ENCODE measurements at regions not wholly inside any gene's neighbourhood (a gene's known extent, or its start where the extent isn't known, plus 50 kb on each side); places are given as distances from the start of the nearest gene placed in this dataset.

DNA sequence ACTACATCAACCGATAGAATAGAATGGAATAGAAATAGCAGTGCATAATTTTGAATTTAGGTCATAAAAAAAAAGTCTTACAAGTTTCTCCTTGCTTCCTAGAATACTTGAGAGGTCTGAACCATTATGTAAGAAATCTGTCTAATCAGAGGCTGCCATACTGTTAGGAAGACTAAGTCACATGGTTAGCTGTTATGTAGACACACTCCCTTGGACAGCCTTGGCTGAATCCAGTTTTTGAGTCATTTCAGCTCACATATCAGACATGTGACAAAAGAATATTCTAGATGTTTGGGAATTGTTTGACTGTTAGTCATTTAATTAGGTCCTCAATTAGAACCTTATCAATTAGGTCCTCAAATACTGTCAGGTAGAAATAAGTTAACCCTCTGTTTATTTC, 1601.4 kb downstream of the GRIK2 start:
- TF ChIP-seq, protein P1, sequence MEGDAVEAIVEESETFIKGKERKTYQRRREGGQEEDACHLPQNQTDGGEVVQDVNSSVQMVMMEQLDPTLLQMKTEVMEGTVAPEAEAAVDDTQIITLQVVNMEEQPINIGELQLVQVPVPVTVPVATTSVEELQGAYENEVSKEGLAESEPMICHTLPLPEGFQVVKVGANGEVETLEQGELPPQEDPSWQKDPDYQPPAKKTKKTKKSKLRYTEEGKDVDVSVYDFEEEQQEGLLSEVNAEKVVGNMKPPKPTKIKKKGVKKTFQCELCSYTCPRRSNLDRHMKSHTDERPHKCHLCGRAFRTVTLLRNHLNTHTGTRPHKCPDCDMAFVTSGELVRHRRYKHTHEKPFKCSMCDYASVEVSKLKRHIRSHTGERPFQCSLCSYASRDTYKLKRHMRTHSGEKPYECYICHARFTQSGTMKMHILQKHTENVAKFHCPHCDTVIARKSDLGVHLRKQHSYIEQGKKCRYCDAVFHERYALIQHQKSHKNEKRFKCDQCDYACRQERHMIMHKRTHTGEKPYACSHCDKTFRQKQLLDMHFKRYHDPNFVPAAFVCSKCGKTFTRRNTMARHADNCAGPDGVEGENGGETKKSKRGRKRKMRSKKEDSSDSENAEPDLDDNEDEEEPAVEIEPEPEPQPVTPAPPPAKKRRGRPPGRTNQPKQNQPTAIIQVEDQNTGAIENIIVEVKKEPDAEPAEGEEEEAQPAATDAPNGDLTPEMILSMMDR (IDR thresholded peaks at IDR 0.05; ENCODE audit: low read length): no peak
- TF ChIP-seq EZH2 (IDR thresholded peaks at IDR 0.05; ENCODE audit: borderline replicate concordance, low read length): no peak

All from OCI-LY1 (cell line).